GM06990 (cell line): ENCODE measurements at regions not wholly inside any gene's neighbourhood (a gene's known extent, or its start where the extent isn't known, plus 50 kb on each side); places are given as distances from the start of the nearest gene placed in this dataset.
A peak's percentile ranks its signal among the peaks of the same experiment; 100 is the strongest.

Experiments used
- DNase-seq: peaks from one replicate; pipeline ENCODE4 v3.0.0-alpha.2; 2011; ENCODE audit not compliant: insufficient read length; ENCODE audit errors: extremely low read depth
- H3K27me3 ChIP-seq: replicated peaks from 2 replicates; pipeline ENCODE4 v1.6.0; 2011; ENCODE audit warnings: low read length; ENCODE audit not compliant: control insufficient read depth, insufficient read depth
- H3K36me3 ChIP-seq: 2 replicates; pipeline ENCODE4 v1.5.1; 2011; ENCODE audit warnings: low read length; ENCODE audit not compliant: control insufficient read depth, insufficient read depth
- H3K4me3 ChIP-seq: replicated peaks from 2 replicates; pipeline ENCODE4 v1.5.1; 2011; ENCODE audit warnings: low read depth, mild to moderate bottlenecking, control low read depth, low read length
- TF ChIP-seq, protein P1 (sequence below): IDR thresholded peaks from 2 replicates; pipeline ENCODE4 v1.5.1; 2011; ENCODE audit warnings: low read length, control low read depth, mild to moderate bottlenecking, inconsistent platforms; ENCODE audit not compliant: insufficient read depth, poor library complexity, severe bottlenecking

DNA sequence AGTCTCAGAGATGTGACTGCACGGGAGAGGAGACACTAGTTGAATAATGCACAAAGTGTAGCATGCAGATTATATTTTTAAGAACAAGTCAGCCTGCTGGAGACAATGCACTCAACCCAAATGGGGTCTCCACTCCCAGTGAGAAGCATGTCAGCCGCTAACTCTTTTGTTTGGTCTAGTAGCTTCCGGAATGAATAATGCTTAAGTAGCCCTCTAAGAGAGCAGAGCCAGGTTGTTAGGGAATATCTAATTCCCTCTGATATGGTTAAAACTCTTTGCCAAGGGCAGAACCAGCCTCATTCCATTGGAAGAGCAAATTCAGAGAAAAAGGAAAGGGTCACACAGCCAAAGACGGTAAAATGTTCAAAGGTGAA lies 80.4 kb downstream of the DAD1 start:
- H3K4me3 ChIP-seq = peak overlapping the region; percentile 61
- H3K36me3 ChIP-seq = peaks cover 1% of the 10 kb centered on the region
- no peaks in the 10 kb centered on the region for H3K27me3 ChIP-seq
- no peak for DNase-seq
- TF ChIP-seq, protein P1, sequence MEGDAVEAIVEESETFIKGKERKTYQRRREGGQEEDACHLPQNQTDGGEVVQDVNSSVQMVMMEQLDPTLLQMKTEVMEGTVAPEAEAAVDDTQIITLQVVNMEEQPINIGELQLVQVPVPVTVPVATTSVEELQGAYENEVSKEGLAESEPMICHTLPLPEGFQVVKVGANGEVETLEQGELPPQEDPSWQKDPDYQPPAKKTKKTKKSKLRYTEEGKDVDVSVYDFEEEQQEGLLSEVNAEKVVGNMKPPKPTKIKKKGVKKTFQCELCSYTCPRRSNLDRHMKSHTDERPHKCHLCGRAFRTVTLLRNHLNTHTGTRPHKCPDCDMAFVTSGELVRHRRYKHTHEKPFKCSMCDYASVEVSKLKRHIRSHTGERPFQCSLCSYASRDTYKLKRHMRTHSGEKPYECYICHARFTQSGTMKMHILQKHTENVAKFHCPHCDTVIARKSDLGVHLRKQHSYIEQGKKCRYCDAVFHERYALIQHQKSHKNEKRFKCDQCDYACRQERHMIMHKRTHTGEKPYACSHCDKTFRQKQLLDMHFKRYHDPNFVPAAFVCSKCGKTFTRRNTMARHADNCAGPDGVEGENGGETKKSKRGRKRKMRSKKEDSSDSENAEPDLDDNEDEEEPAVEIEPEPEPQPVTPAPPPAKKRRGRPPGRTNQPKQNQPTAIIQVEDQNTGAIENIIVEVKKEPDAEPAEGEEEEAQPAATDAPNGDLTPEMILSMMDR = no peak

DNA sequence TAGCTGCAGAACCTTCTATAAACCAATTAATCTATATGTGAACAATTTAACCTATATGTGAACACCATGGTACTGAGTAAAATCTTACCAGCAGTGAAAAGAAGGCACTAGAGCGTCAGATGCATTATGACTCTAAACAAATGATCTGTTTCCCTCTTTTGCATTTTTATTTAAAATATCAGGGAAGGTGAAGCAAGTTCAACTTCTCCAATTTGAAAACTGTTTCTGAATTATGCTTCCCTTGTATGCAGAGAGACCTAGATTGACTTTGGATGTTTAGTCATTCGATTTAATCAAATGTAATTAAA lies 80.9 kb downstream of the DAD1 start:
- Histone ChIP-seq H3K36me3 (peaks cover 1% of the 10 kb centered on the region), H3K4me3 (peak overlapping the region; percentile 61), H3K27me3 (no peaks in the 10 kb centered on the region)
- TF ChIP-seq, protein P1 = no peak
- peak; percentile 63 for DNase-seq

DNA sequence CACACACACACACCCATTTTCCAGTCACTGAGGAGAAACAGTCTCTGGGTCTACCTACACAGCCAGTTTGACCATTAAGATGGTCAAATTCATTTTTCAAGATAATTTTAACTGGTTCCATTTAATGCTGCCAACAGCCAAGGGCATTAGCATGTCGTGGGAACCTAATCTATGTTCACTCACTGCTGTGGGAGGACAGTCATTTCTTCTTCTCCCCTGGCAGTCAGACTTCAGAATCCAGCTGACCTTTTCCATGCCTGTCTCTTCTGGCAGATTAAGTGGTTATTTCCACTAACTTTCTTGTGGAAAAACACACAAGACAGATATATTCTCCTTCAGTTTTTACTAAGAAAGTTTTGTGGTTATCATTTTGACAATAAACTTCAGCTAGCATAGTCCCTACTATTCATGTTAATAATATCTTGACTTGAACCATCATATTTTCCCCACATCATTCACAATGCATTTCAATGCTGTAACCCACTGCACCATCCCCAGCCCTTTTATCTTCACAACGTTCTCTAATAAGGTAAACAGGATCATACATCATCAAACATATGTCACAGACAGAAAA lies 82.2 kb downstream of the DAD1 start:
- no peaks in the 10 kb centered on the region for H3K27me3 ChIP-seq
- peak overlapping the region; percentile 52 for H3K4me3 ChIP-seq
- DNase-seq = no peak
- TF ChIP-seq, protein P1 = no peak
- peaks cover 1% of the 10 kb centered on the region for H3K36me3 ChIP-seq

DNA sequence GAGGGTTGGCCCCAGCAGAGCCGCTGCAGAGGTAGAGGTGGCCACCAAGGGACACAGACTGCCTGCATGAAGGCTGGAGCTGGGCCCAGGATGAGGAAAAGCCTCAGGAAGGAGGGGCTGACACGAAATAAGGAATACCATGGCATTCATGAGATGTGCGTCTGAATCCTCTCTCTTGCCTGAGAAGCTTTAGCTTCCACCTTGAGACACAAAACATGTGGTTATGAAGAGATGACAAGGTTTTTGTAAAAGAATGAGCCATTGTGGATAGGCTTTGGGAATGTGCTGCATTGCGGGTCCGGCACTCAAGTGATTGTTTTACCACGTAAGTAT lies 82.7 kb downstream of the DAD1 start:
- DNase-seq = no peak
- H3K27me3 ChIP-seq = no peaks in the 10 kb centered on the region
- H3K4me3 ChIP-seq = peak overlapping the region; percentile 52
- TF ChIP-seq, protein P1 = no peak
- H3K36me3 ChIP-seq = peaks cover 1% of the 10 kb centered on the region

DNA sequence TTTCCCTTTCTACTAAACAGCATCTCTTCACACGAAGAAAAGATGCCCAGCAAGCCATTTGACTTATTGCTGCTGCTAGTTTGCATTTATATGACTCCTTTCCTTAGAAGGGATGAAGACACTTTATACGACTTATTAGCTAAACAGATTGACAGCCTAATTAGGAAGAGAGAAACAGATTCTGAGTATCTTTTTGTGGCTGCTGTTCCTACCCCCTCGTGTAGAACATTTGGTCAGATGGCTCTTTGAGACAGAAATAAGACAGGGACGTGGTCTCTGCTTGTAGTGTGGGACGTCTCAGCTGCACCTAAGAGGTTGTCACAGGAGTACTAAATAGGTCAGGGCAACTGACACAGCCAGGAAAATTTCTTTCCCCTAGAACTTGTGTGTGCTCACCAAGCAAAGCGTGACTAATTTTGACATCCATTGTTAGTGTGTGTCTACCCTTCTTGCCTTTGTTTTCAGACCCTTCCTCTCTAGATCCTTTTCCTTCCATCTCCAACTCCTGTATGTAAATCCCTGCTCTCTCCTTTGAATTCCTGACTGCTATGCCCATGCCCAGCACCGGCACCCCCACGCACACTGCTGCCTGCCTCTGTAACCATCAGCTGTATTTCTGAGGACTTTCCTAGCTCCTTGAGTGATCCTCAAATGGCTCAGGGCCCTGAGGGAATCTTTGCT lies 83.2 kb downstream of the DAD1 start:
- no peaks in the 10 kb centered on the region for H3K27me3 ChIP-seq
- TF ChIP-seq, protein P1 = no peak
- peak; percentile 68 for DNase-seq
- peaks cover 1% of the 10 kb centered on the region for H3K36me3 ChIP-seq
- peak overlapping the region; percentile 52 for H3K4me3 ChIP-seq

DNA sequence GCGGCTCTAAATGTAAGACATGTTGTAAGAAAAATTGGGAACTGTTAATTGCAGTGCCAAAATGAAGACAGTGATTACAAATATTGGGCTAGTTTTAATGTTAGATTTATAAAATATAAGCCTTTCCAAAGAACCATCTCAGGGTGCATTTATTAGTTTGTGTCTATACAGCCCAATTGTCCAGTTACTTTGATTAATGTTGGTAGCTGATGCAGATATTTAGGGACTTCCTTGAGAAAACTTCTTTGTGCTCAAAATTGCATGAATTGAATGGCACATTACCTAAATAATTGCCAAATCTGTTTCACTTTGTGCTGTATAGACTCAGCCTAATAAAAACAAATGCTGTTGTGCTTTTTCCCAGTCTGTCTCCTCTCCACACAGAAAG lies 83.7 kb downstream of the DAD1 start:
- Histone ChIP-seq H3K27me3 (no peaks in the 10 kb centered on the region), H3K36me3 (peaks cover 1% of the 10 kb centered on the region), H3K4me3 (no peak overlapping the region)
- no peak for DNase-seq
- TF ChIP-seq, protein P1 = no peak
